GM23338 (cell line): ENCODE measurements at regions not wholly inside any gene's neighbourhood (a gene's known extent, or its start where the extent isn't known, plus 50 kb on each side); places are given as distances from the start of the nearest gene placed in this dataset.

Experiments
- ZNF331 ChIP-seq: fragments of 250-450 bp; sonication (Bioruptor Pico); IDR thresholded peaks from 2 replicates; pipeline ENCODE4 v1.5.0; 2020; ENCODE audit warnings: low read depth, mild to moderate bottlenecking, moderate library complexity
- TF ChIP-seq, protein P1 (sequence below), 2 experiments: fragments of 200-600 bp in 1 of 2; sonication (generic) in 1 of 2; conservative IDR thresholded peaks; 2 replicates each; pipeline versions ENCODE4 v1.5.1 to v1.6.1; 2016 to 2017; ENCODE audit warnings: antibody characterized with exemption in 2 of 2, low read depth in 2 of 2, mild to moderate bottlenecking in 2 of 2, moderate library complexity in 1 of 2
- TF ChIP-seq, protein P2 (sequence below): IDR thresholded peaks from one replicate; pipeline ENCODE4 v1.6.1; 2018; ENCODE audit warnings: antibody characterized with exemption; ENCODE audit not compliant: unreplicated experiment

GRCh38 chr18:51300912-51301311 lies 103.4 kb upstream of the MEX3C start:
- TF ChIP-seq, protein P1, sequence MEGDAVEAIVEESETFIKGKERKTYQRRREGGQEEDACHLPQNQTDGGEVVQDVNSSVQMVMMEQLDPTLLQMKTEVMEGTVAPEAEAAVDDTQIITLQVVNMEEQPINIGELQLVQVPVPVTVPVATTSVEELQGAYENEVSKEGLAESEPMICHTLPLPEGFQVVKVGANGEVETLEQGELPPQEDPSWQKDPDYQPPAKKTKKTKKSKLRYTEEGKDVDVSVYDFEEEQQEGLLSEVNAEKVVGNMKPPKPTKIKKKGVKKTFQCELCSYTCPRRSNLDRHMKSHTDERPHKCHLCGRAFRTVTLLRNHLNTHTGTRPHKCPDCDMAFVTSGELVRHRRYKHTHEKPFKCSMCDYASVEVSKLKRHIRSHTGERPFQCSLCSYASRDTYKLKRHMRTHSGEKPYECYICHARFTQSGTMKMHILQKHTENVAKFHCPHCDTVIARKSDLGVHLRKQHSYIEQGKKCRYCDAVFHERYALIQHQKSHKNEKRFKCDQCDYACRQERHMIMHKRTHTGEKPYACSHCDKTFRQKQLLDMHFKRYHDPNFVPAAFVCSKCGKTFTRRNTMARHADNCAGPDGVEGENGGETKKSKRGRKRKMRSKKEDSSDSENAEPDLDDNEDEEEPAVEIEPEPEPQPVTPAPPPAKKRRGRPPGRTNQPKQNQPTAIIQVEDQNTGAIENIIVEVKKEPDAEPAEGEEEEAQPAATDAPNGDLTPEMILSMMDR (conservative IDR thresholded peaks at IDR 0.05; ENCODE audit: low read depth in 2 of 2) = no peak
- TF ChIP-seq, protein P2, sequence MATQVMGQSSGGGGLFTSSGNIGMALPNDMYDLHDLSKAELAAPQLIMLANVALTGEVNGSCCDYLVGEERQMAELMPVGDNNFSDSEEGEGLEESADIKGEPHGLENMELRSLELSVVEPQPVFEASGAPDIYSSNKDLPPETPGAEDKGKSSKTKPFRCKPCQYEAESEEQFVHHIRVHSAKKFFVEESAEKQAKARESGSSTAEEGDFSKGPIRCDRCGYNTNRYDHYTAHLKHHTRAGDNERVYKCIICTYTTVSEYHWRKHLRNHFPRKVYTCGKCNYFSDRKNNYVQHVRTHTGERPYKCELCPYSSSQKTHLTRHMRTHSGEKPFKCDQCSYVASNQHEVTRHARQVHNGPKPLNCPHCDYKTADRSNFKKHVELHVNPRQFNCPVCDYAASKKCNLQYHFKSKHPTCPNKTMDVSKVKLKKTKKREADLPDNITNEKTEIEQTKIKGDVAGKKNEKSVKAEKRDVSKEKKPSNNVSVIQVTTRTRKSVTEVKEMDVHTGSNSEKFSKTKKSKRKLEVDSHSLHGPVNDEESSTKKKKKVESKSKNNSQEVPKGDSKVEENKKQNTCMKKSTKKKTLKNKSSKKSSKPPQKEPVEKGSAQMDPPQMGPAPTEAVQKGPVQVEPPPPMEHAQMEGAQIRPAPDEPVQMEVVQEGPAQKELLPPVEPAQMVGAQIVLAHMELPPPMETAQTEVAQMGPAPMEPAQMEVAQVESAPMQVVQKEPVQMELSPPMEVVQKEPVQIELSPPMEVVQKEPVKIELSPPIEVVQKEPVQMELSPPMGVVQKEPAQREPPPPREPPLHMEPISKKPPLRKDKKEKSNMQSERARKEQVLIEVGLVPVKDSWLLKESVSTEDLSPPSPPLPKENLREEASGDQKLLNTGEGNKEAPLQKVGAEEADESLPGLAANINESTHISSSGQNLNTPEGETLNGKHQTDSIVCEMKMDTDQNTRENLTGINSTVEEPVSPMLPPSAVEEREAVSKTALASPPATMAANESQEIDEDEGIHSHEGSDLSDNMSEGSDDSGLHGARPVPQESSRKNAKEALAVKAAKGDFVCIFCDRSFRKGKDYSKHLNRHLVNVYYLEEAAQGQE = no peak
- TF ChIP-seq ZNF331 (CRISPR knock-in tag) = no peak
